ENCODE measurements at regions not wholly inside any gene's neighbourhood (a gene's known extent, or its start where the extent isn't known, plus 50 kb on each side); places are given as distances from the start of the nearest gene placed in this dataset.

- H3K27me3 ChIP-seq = no peaks in the 10 kb centered on the region
- no peak overlapping the region for H3K4me3 ChIP-seq
- WGBS, 2 donors (ENCODE audit: low coverage in 1 of 2) = 60 to 69% methylated on average over 1 of the region's 1 CpG
- peaks cover 0 to 11% (median 0%) of the 10 kb centered on the region in 3 donors for H3K9me3 ChIP-seq
- ATAC-seq = no peak
- H3K27ac ChIP-seq = no peak overlapping the region
- TF ChIP-seq EP300 (IDR thresholded peaks at IDR 0.05) (no peak), POLR2AphosphoS5 (IDR thresholded peaks at IDR 0.05) (no peak), POLR2A (IDR thresholded peaks at IDR 0.05) (no peak)
- TF ChIP-seq, protein P1, sequence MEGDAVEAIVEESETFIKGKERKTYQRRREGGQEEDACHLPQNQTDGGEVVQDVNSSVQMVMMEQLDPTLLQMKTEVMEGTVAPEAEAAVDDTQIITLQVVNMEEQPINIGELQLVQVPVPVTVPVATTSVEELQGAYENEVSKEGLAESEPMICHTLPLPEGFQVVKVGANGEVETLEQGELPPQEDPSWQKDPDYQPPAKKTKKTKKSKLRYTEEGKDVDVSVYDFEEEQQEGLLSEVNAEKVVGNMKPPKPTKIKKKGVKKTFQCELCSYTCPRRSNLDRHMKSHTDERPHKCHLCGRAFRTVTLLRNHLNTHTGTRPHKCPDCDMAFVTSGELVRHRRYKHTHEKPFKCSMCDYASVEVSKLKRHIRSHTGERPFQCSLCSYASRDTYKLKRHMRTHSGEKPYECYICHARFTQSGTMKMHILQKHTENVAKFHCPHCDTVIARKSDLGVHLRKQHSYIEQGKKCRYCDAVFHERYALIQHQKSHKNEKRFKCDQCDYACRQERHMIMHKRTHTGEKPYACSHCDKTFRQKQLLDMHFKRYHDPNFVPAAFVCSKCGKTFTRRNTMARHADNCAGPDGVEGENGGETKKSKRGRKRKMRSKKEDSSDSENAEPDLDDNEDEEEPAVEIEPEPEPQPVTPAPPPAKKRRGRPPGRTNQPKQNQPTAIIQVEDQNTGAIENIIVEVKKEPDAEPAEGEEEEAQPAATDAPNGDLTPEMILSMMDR (IDR thresholded peaks at IDR 0.05) = no peak
- no peaks in the 10 kb centered on the region for H3K36me3 ChIP-seq
- no peaks in the 10 kb centered on the region for H3K4me1 ChIP-seq
These were observed 441.1 kb downstream of the PTH2R start for GRCh38 chr2:208847651-208848050.

GRCh38 chr2:208854717-208855116, 448.1 kb downstream of the PTH2R start:
- no peaks in the 10 kb centered on the region for H3K36me3 ChIP-seq
- no peaks in the 10 kb centered on the region for H3K27me3 ChIP-seq
- peaks cover 0 to 26% (median 0%) of the 10 kb centered on the region in 3 donors for H3K9me3 ChIP-seq
- ATAC-seq = no peak
- H3K27ac ChIP-seq = no peak overlapping the region
- WGBS, 2 donors (ENCODE audit: low coverage in 1 of 2) = 86 to 95% methylated on average over 5 of the region's 6 CpGs
- H3K4me1 ChIP-seq = no peaks in the 10 kb centered on the region
- TF ChIP-seq POLR2AphosphoS5 (IDR thresholded peaks at IDR 0.05) = no peak
- TF ChIP-seq, protein P1 (IDR thresholded peaks at IDR 0.05) = no peak
- TF ChIP-seq POLR2A (IDR thresholded peaks at IDR 0.05) = no peak
- no peak for TF ChIP-seq EP300 (IDR thresholded peaks at IDR 0.05)
- no peak overlapping the region for H3K4me3 ChIP-seq

DNA sequence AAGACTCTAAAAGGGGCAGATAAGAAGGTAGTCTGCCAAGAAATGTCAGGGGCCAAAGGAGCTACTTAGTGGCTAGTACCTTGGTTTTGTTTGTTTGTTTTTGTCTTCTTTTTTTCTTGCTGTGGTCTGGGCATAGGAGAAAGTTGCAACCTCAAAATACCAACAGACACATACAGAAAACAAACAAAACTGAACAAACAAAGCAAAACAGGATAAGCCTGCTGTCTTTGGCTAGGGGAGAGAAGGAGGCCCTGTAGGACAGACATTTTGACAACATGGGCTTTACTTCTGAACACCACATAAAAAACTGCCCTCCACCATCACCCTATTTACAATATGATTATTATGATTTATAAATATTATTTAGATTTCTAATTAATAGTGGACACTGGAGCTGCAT, 460.8 kb downstream of the PTH2R start:
- no peak for ATAC-seq
- no peaks in the 10 kb centered on the region for H3K36me3 ChIP-seq
- TF ChIP-seq, protein P1 (IDR thresholded peaks at IDR 0.05) = no peak
- TF ChIP-seq POLR2A (IDR thresholded peaks at IDR 0.05) = no peak
- TF ChIP-seq POLR2AphosphoS5 (IDR thresholded peaks at IDR 0.05) = no peak
- no peak for TF ChIP-seq EP300 (IDR thresholded peaks at IDR 0.05)
- H3K27me3 ChIP-seq = no peaks in the 10 kb centered on the region
- no peaks in the 10 kb centered on the region for H3K4me1 ChIP-seq
- no peak overlapping the region for H3K4me3 ChIP-seq
- H3K27ac ChIP-seq = no peak overlapping the region
- peaks cover 0 to 4% (median 0%) of the 10 kb centered on the region in 3 donors for H3K9me3 ChIP-seq

GRCh38 chr2:208872591-208872990, 466.0 kb downstream of the PTH2R start:
- WGBS, 2 donors (ENCODE audit: low coverage in 1 of 2) = 66 to 70% methylated on average over 3 of the region's 3 CpGs
- no peak for ATAC-seq
- Histone ChIP-seq H3K4me1 (no peaks in the 10 kb centered on the region), H3K27ac (no peak overlapping the region), H3K4me3 (no peak overlapping the region), H3K36me3 (no peaks in the 10 kb centered on the region), H3K27me3 (no peaks in the 10 kb centered on the region), H3K9me3 (peaks cover 0 to 6% (median 0%) of the 10 kb centered on the region in 3 donors)
- TF ChIP-seq POLR2A (IDR thresholded peaks at IDR 0.05) (no peak), EP300 (IDR thresholded peaks at IDR 0.05) (no peak), POLR2AphosphoS5 (IDR thresholded peaks at IDR 0.05) (no peak)
- TF ChIP-seq, protein P1 (IDR thresholded peaks at IDR 0.05) = no peak

DNA sequence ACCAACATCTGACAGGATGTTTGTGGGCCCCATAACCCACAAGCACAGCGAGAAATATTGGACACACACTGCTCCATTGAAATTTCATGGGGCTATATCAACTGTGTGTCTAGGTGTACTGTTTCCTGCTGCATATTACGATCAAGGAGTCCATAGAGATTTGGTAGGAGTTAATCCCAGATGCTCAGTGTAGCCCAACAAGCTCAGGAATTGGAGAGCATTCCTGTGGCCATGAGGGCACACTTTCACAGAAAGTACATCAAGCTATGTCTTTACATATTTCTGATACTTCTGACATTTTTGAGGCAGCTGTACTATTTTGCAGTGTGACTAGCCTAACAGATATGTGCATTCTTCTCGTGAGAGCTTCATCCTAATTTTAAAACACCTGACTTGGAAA, 473.1 kb downstream of the PTH2R start:
- ATAC-seq = no peak
- Histone ChIP-seq H3K4me3 (no peak overlapping the region), H3K9me3 (peaks cover 0 to 5% (median 0%) of the 10 kb centered on the region in 3 donors), H3K4me1 (no peaks in the 10 kb centered on the region), H3K36me3 (no peaks in the 10 kb centered on the region), H3K27ac (no peak overlapping the region), H3K27me3 (no peaks in the 10 kb centered on the region)
- WGBS, 2 donors (ENCODE audit: low coverage in 1 of 2) = 53 to 80% methylated on average over 2 to 3 of the region's 3 CpGs
- no peak for TF ChIP-seq EP300 (IDR thresholded peaks at IDR 0.05)
- TF ChIP-seq, protein P1 (IDR thresholded peaks at IDR 0.05) = no peak
